ENCODE measurements at regions not wholly inside any gene's neighbourhood (a gene's known extent, or its start where the extent isn't known, plus 50 kb on each side); places are given as distances from the start of the nearest gene placed in this dataset.

DNA sequence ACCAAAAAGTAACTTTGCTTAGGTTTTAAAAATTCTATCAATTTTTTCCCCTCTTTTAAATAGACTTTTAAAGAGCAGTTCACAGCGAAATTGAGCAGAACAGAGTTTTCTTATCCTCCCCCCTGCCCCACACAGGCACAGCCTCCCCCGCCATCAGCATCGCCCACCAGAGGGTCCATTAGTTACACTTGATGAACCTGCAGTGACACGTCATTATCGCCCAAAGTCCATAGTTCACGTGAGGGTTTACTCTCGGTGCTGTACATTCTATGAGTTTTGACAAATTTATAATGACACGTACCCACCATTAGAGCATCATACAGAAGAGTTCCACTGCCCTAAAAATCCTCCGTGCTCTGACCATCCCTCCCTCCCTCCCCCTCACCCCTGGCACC, 58.4 kb downstream of the FZD10 start:
- no peaks in the 10 kb centered on the region for H3K27me3 ChIP-seq (replicated peaks; ENCODE audit: insufficient read depth, low read length)
- no peaks in the 10 kb centered on the region for H3K79me2 ChIP-seq (ENCODE audit: low read length)
- H2AFZ ChIP-seq (ENCODE audit: low read length): no peak overlapping the region
- no peak overlapping the region for H3K4me2 ChIP-seq (ENCODE audit: low read depth, low read length)
- no peak for DNase-seq
- TF ChIP-seq, protein P1, sequence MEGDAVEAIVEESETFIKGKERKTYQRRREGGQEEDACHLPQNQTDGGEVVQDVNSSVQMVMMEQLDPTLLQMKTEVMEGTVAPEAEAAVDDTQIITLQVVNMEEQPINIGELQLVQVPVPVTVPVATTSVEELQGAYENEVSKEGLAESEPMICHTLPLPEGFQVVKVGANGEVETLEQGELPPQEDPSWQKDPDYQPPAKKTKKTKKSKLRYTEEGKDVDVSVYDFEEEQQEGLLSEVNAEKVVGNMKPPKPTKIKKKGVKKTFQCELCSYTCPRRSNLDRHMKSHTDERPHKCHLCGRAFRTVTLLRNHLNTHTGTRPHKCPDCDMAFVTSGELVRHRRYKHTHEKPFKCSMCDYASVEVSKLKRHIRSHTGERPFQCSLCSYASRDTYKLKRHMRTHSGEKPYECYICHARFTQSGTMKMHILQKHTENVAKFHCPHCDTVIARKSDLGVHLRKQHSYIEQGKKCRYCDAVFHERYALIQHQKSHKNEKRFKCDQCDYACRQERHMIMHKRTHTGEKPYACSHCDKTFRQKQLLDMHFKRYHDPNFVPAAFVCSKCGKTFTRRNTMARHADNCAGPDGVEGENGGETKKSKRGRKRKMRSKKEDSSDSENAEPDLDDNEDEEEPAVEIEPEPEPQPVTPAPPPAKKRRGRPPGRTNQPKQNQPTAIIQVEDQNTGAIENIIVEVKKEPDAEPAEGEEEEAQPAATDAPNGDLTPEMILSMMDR (IDR thresholded peaks at IDR 0.05; ENCODE audit: low read length): no peak
- TF ChIP-seq EZH2phosphoT487 (IDR thresholded peaks at IDR 0.05; ENCODE audit: low read length) (no peak), EZH2 (optimal IDR thresholded peaks at IDR 0.05; ENCODE audit: low read depth, low read length) (no peak)
- no peaks in the 10 kb centered on the region for H3K36me3 ChIP-seq (replicated peaks; ENCODE audit: insufficient read depth, low read length)
- no peaks in the 10 kb centered on the region for H3K9me3 ChIP-seq (replicated peaks; ENCODE audit: insufficient read depth, low read length)
- H3K27ac ChIP-seq (ENCODE audit: low read length): no peak overlapping the region
- no peak overlapping the region for H3K9ac ChIP-seq (ENCODE audit: low read length)
- H3K9me2 ChIP-seq (replicated peaks; ENCODE audit: insufficient read depth, low read length): no peaks in the 10 kb centered on the region
- H4K20me1 ChIP-seq (ENCODE audit: insufficient read depth, low read length): no peaks in the 10 kb centered on the region
- H3K4me3 ChIP-seq (ENCODE audit: low read length): no peak overlapping the region
- H3F3A ChIP-seq (ENCODE audit: insufficient read depth, low read length): no peaks in the 10 kb centered on the region
- H3K4me1 ChIP-seq (ENCODE audit: low read length): no peaks in the 10 kb centered on the region

DNA sequence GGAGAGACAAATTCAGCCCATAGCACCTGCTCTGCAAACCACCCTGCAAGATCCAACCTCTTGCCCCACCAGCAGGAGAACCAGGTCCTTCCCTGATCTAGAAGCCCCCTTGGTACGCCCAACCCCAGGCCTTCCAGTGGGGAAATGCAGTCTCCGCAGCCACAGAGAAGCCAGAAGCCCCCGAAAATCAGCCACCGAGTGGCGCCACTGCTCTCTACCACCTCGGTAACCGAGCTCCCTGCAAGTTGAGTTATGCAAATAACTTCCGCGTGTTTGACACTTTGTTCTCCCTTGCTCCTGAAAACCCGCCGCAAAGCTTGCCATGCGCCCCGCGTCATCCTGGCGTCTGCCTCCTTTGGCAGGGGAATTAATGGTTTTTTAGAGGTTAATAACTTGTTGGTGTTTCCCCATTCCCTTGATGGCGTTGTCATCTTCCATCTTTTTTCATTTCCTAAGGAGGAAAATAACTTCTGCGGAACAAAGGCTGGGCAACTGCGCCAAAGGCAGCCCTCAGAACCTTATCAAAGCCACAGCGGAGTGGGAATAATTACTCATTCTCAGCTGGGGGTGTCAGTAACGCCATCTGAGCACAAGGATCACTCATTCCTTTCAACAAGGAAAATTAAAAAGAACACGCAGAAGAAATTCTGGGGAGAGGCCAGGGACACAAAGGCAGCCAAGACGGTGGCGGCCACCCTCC, 60.4 kb downstream of the FZD10 start:
- no peak overlapping the region for H3K4me2 ChIP-seq (ENCODE audit: low read depth, low read length)
- H3K4me3 ChIP-seq (ENCODE audit: low read length): no peak overlapping the region
- no peaks in the 10 kb centered on the region for H3K9me2 ChIP-seq (replicated peaks; ENCODE audit: insufficient read depth, low read length)
- no peaks in the 10 kb centered on the region for H3K4me1 ChIP-seq (ENCODE audit: low read length)
- no peaks in the 10 kb centered on the region for H3K27me3 ChIP-seq (replicated peaks; ENCODE audit: insufficient read depth, low read length)
- no peaks in the 10 kb centered on the region for H3K36me3 ChIP-seq (replicated peaks; ENCODE audit: insufficient read depth, low read length)
- TF ChIP-seq EZH2phosphoT487 (IDR thresholded peaks at IDR 0.05; ENCODE audit: low read length) (no peak), EZH2 (optimal IDR thresholded peaks at IDR 0.05; ENCODE audit: low read depth, low read length) (no peak)
- TF ChIP-seq, protein P1 (IDR thresholded peaks at IDR 0.05; ENCODE audit: low read length): no peak
- no peaks in the 10 kb centered on the region for H3F3A ChIP-seq (ENCODE audit: insufficient read depth, low read length)
- no peak overlapping the region for H3K9ac ChIP-seq (ENCODE audit: low read length)
- no peak overlapping the region for H3K27ac ChIP-seq (ENCODE audit: low read length)
- H4K20me1 ChIP-seq (ENCODE audit: insufficient read depth, low read length): no peaks in the 10 kb centered on the region
- no peaks in the 10 kb centered on the region for H3K9me3 ChIP-seq (replicated peaks; ENCODE audit: insufficient read depth, low read length)
- no peak for DNase-seq
- H3K79me2 ChIP-seq (ENCODE audit: low read length): no peaks in the 10 kb centered on the region
- no peak overlapping the region for H2AFZ ChIP-seq (ENCODE audit: low read length)

DNA sequence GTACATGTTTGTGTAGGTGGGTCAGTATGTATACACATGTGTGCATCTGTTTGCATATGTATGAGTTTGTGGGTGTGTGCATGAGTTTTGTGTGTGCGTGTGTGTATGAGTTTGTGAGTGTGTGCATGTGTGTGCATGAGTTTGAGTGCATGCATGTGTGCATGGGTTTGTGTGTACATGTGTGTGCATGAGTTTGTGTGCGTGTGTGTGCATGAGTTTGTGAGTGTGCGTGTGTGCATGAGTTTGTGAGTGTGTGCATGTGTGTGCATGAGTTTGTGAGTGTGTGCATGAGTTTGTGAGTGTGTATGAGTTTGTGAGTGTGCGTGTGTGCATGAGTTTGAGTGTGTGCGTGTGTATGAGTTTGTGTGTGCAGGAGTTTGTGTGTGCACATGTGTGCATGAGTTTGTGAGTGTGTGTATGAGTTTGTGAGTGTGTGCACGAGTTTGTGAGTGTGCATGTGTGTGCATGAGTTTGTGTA, 61.5 kb downstream of the FZD10 start:
- no peak for TF ChIP-seq EZH2 (optimal IDR thresholded peaks at IDR 0.05; ENCODE audit: low read depth, low read length)
- TF ChIP-seq, protein P1 (IDR thresholded peaks at IDR 0.05; ENCODE audit: low read length): no peak
- no peak for TF ChIP-seq EZH2phosphoT487 (IDR thresholded peaks at IDR 0.05; ENCODE audit: low read length)
- Histone ChIP-seq H3K4me1 (ENCODE audit: low read length) (no peaks in the 10 kb centered on the region), H3K9me3 (replicated peaks; ENCODE audit: insufficient read depth, low read length) (no peaks in the 10 kb centered on the region), H3K27me3 (replicated peaks; ENCODE audit: insufficient read depth, low read length) (no peaks in the 10 kb centered on the region), H3F3A (ENCODE audit: insufficient read depth, low read length) (no peaks in the 10 kb centered on the region), H4K20me1 (ENCODE audit: insufficient read depth, low read length) (no peaks in the 10 kb centered on the region), H3K4me3 (ENCODE audit: low read length) (no peak overlapping the region), H3K9ac (ENCODE audit: low read length) (no peak overlapping the region), H2AFZ (ENCODE audit: low read length) (no peak overlapping the region), H3K27ac (ENCODE audit: low read length) (no peak overlapping the region), H3K79me2 (ENCODE audit: low read length) (no peaks in the 10 kb centered on the region), H3K4me2 (ENCODE audit: low read depth, low read length) (no peak overlapping the region), H3K36me3 (replicated peaks; ENCODE audit: insufficient read depth, low read length) (no peaks in the 10 kb centered on the region), H3K9me2 (replicated peaks; ENCODE audit: insufficient read depth, low read length) (no peaks in the 10 kb centered on the region)
- DNase-seq: no peak

Data from MM.1S (cell line).